BLaER1 (cell line): ENCODE measurements at regions not wholly inside any gene's neighbourhood (a gene's known extent, or its start where the extent isn't known, plus 50 kb on each side); places are given as distances from the start of the nearest gene placed in this dataset.

Experiments used
- H3K27ac ChIP-seq: shearing (Covaris generic); formaldehyde crosslinking; 2 replicates; pipeline ENCODE4 v1.8.1; 2022
- H3K27me3 ChIP-seq: shearing (Covaris generic); formaldehyde crosslinking; 2 replicates; pipeline ENCODE4 v1.8.1; 2022
- H3K36me3 ChIP-seq: shearing (Covaris generic); formaldehyde crosslinking; 2 replicates; pipeline ENCODE4 v1.8.1; 2022
- H3K4me1 ChIP-seq: shearing (Covaris generic); formaldehyde crosslinking; 2 replicates; pipeline ENCODE4 v1.8.1; 2022
- H3K4me2 ChIP-seq: shearing (Covaris generic); formaldehyde crosslinking; 2 replicates; pipeline ENCODE4 v1.8.1; 2022
- H3K4me3 ChIP-seq: shearing (Covaris generic); formaldehyde crosslinking; 2 replicates; pipeline ENCODE4 v1.8.1; 2022
- H3K9ac ChIP-seq: shearing (Covaris generic); formaldehyde crosslinking; 2 replicates; pipeline ENCODE4 v1.8.1; 2022
- H3K9me3 ChIP-seq: shearing (Covaris generic); formaldehyde crosslinking; 2 replicates; pipeline ENCODE4 v1.8.1; 2022
- H4K20me1 ChIP-seq: shearing (Covaris generic); formaldehyde crosslinking; 2 replicates; pipeline ENCODE4 v1.8.1; 2022
- Cebpa-rat ChIP-seq: shearing (Covaris generic); IDR thresholded peaks from 2 replicates; pipeline ENCODE4 v1.8.1; 2022

DNA sequence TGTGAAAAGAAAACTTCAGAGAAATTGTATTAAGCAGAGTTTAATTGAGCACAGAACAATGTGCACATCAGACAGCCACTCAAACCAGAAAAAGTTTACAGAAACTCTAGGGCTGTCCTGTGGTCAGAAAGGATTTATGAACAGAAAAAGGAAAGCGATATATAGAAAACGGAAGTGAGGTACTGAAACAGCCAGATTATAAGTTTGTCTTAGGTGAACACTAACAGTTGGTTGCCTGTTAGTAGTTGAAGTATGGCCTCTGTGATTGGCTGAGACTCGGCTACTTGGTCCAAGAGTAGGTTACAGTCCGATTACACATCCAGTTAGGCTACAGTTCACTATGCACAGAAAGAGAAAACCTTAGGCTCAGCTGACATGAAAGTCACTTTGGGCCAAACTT is 1232.5 kb upstream of the RAG2 start:
- Histone ChIP-seq H4K20me1 (no peaks in the 10 kb centered on the region), H3K9ac (no peak overlapping the region), H3K4me2 (no peak overlapping the region), H3K36me3 (no peaks in the 10 kb centered on the region), H3K9me3 (no peaks in the 10 kb centered on the region), H3K4me3 (no peak overlapping the region), H3K4me1 (no peaks in the 10 kb centered on the region), H3K27me3 (no peaks in the 10 kb centered on the region), H3K27ac (no peak overlapping the region)
- TF ChIP-seq Cebpa-rat: no peak

DNA sequence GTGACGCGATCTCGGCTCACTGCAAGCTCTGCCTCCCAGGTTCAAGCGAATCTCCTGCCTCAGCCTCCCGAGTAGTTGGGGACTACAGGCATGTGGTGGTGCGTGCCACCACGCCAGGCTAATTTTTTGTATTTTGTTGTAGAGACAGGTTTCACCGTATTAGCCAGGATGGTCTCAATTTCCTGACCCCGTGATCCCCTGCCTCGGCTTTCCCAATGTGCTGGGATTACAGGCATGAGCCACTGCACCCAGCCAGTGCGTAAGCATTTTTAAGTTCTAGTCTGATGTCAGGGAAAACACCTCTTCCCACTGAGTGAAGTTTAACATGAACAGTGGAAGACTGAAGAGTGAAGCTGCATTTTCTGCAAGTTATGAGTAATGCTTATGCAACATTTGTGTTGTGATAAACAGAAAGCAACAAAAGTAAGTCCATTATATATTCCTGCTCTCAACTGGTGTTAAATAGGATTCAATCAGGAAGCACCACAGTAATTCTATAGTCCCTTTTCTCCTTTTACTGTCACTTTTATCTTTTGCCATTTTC is 1219.8 kb upstream of the RAG2 start:
- no peak overlapping the region for H3K4me2 ChIP-seq
- TF ChIP-seq Cebpa-rat: no peak
- no peaks in the 10 kb centered on the region for H4K20me1 ChIP-seq
- no peak overlapping the region for H3K4me3 ChIP-seq
- H3K27me3 ChIP-seq: no peaks in the 10 kb centered on the region
- H3K9ac ChIP-seq: no peak overlapping the region
- no peaks in the 10 kb centered on the region for H3K4me1 ChIP-seq
- no peak overlapping the region for H3K27ac ChIP-seq
- no peaks in the 10 kb centered on the region for H3K9me3 ChIP-seq
- no peaks in the 10 kb centered on the region for H3K36me3 ChIP-seq

DNA sequence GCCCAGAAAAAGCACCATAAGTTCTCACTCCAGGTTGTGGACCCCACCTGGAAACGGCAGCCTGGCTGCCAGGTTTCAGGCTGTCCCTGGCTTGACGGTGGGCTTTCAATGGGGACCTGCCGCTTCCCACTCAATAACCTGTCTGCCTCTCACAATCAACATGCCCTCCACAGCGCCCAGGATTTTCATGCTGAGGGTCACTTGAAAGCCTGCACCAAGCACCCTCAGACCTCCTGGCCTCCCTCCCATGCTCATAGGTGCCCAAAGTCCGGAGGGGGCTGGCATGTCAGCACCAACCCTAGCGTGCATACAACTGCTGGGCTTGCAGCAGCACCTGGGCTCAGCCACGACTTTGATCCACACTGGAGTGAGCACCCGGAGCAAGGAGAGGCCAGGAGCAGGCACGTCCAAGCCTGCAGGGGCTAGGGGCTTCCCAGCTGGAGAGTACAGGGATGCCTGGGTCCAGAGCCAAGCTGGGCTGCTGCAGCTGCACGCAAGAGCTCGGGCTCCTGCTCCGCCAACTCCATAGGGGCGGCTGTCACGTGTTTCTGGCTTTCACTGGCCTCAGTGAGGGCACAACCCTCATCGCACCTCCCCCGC is 1214.3 kb upstream of the RAG2 start:
- no peak for TF ChIP-seq Cebpa-rat
- Histone ChIP-seq H4K20me1 (no peaks in the 10 kb centered on the region), H3K27me3 (no peaks in the 10 kb centered on the region), H3K9me3 (no peaks in the 10 kb centered on the region), H3K9ac (no peak overlapping the region), H3K4me2 (no peak overlapping the region), H3K4me3 (no peak overlapping the region), H3K4me1 (no peaks in the 10 kb centered on the region), H3K27ac (no peak overlapping the region), H3K36me3 (no peaks in the 10 kb centered on the region)

DNA sequence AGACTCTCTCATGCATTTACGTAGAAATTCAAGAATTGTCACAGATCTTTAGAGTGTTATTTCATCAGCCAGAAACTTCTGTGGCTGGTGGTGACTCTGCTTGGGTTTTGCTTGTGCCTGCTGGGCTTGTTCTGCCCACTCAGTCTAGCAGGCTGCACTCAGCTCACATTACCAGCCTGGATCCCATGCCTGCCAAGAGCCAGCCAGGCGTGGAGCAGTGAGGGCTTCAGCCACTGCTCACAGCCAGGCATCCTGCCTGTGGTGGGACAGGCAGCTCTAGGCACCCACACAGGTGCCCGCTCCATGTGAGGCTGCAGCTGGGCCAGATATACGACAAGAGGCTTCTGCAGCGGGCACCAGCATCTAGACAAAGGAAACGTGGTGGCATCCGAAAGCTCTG is 1213.3 kb upstream of the RAG2 start:
- Histone ChIP-seq H3K4me1 (no peaks in the 10 kb centered on the region), H3K4me3 (no peak overlapping the region), H4K20me1 (no peaks in the 10 kb centered on the region), H3K36me3 (no peaks in the 10 kb centered on the region), H3K4me2 (no peak overlapping the region), H3K27me3 (no peaks in the 10 kb centered on the region), H3K27ac (no peak overlapping the region), H3K9me3 (no peaks in the 10 kb centered on the region), H3K9ac (no peak overlapping the region)
- TF ChIP-seq Cebpa-rat: no peak

DNA sequence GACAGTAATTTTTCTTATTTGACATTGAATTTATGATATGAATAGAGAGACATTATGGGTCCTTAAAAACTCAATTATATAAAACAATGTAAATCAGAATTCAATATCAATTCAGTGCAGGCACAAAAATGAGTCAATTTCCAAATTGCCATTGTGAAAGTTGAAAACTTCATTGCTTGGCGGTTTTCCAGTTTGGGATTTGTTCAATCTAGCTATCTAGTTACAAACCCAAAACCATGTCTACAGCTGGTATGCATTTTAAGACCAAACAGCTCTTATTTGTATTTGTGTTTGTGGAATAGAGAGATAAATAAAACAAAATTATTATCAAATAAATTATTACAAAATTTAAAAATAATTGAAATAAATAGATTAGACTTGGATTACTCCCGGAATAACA is 1206.6 kb upstream of the RAG2 start:
- Histone ChIP-seq H3K4me1 (no peaks in the 10 kb centered on the region), H3K4me3 (no peak overlapping the region), H4K20me1 (no peaks in the 10 kb centered on the region), H3K4me2 (no peak overlapping the region), H3K9ac (no peak overlapping the region), H3K27ac (no peak overlapping the region), H3K9me3 (no peaks in the 10 kb centered on the region), H3K36me3 (no peaks in the 10 kb centered on the region), H3K27me3 (no peaks in the 10 kb centered on the region)
- TF ChIP-seq Cebpa-rat: no peak

DNA sequence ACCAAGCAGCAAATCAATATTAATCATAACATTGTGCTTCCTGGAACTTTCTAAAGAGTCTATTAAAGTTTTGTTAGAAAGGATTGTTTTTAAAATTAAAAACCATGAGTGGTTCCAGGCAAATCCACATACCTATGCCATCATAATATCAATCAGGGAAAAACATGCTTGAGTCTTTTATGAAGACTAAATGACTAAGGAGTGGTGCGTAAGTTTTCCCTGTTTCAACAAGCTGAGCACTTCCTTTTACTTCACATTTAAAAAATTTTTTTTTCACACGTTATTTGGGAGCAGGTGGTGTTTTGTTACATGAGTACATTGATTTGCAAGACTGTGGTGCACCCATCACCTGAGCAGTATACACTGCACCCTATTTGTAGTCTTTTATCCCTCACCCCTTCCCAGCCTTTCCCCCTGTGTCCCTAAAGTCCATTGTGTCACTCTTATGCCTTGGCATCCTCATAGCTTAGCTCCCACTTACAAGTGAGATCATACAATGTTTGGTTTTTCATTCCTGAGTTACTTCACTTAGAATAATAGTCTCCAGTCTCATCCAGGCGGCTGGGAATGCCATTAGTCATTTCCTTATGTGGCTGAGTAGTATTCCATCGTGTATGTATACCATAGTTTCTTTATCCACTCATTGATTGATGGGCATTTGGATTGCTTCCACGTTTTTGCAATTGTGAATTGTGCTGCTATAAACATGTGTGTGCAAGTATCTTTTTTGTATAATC is 1190.3 kb upstream of the RAG2 start:
- Histone ChIP-seq H3K4me1 (no peaks in the 10 kb centered on the region), H3K36me3 (no peaks in the 10 kb centered on the region), H3K4me3 (no peak overlapping the region), H3K27me3 (no peaks in the 10 kb centered on the region), H3K9ac (no peak overlapping the region), H3K4me2 (no peak overlapping the region), H3K27ac (no peak overlapping the region), H4K20me1 (no peaks in the 10 kb centered on the region), H3K9me3 (peaks cover 4% of the 10 kb centered on the region; the same call in 1 of the 2 replicates)
- TF ChIP-seq Cebpa-rat: no peak

DNA sequence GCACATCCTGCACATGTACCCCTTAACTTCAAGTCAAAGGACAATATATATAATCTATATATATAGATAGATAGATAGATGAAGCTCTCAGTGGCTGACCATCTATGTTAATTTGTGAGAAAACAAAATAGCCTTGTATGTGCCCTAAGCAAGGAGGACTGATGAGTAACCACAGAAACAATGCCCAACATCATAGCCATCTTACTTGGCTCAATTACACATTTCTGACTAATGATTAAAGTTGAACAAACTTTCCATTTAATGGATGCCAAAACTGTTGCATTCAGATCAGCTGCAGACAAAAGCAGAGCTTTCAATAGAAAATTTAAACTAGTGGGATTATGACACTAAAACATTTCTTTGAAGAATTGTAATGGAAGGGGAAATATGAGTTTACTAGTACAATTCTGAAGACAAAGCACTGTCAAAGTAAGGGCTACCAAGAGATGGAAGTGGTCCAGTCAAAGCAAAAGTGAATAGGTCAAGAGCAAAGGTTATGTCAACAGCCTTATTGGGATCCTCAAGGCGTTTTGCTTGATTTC is 1188.2 kb upstream of the RAG2 start:
- Histone ChIP-seq H3K36me3 (no peaks in the 10 kb centered on the region), H3K4me1 (no peaks in the 10 kb centered on the region), H3K27me3 (no peaks in the 10 kb centered on the region), H3K9ac (no peak overlapping the region), H3K4me3 (no peak overlapping the region), H3K9me3 (peaks cover 4% of the 10 kb centered on the region; the same call in 1 of the 2 replicates), H4K20me1 (no peaks in the 10 kb centered on the region), H3K27ac (no peak overlapping the region), H3K4me2 (no peak overlapping the region)
- TF ChIP-seq Cebpa-rat: no peak

DNA sequence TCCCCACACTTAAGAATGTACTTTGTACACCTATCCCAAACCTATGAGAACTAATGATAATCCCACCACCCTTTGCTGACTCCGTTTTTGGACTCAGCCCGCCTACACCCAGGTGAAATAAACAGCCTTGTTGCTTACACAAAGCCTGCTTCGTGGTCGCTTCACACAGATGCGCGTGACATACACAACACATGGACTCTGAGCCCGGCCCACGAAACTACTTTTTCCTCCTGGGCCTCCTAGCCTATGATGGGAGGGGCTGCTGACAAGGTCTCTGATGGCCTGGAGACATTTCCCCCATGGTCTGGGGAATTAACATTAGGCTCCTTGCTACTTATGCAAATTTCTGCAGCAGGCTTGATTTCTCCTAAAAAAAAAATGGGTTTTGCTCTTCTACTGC is 1176.4 kb upstream of the RAG2 start:
- Histone ChIP-seq H3K27me3 (no peaks in the 10 kb centered on the region), H3K36me3 (no peaks in the 10 kb centered on the region), H3K4me1 (no peaks in the 10 kb centered on the region), H3K9me3 (no peaks in the 10 kb centered on the region), H3K4me3 (no peak overlapping the region), H4K20me1 (no peaks in the 10 kb centered on the region), H3K27ac (no peak overlapping the region), H3K4me2 (no peak overlapping the region), H3K9ac (no peak overlapping the region)
- no peak for TF ChIP-seq Cebpa-rat

DNA sequence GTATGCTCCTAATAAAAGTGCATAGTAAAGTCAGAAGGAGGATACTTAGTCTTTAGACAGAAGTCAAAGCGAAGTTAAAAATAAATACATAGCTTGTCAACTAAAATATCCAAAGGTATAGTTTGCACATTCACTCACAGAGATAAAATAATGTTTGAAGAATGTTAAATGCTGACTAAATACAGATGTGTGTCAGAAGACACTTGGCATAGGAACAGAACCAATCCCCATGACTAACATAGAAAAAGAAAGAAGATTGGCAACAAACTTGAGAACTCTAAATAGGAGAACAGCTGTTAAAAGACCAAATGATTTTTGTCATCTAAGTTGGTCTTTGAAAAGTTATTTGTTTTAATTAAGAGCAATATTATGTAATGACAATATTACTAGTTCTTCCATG is 1172.1 kb upstream of the RAG2 start:
- Histone ChIP-seq H3K36me3 (no peaks in the 10 kb centered on the region), H3K9me3 (no peaks in the 10 kb centered on the region), H3K4me1 (no peaks in the 10 kb centered on the region), H3K9ac (no peak overlapping the region), H3K27me3 (no peaks in the 10 kb centered on the region), H3K4me2 (no peak overlapping the region), H3K27ac (no peak overlapping the region), H3K4me3 (no peak overlapping the region), H4K20me1 (no peaks in the 10 kb centered on the region)
- TF ChIP-seq Cebpa-rat: no peak

DNA sequence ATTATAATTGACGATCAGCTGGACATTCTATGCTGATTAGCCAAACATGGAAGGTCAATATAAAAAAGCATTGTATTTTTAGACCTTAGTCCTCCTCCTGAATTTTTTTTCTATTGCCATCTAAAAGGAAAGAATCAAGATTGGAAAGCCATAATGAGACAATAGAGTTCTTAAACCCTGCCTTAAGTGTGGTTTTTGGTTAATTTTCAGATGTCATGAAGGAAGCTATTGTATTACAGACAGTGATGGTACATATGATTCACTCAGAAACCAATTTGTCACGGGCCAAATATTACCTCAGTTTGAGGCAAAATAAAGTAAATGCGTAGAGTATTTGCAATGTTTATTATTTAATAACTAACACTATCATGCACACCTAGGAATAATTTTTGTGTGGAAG is 1164.0 kb upstream of the RAG2 start:
- H3K27me3 ChIP-seq: no peaks in the 10 kb centered on the region

More for the DNA sequence above, 1164.0 kb upstream of the RAG2 start:
- H3K4me2 ChIP-seq: no peak overlapping the region
- no peaks in the 10 kb centered on the region for H4K20me1 ChIP-seq
- H3K9ac ChIP-seq: no peak overlapping the region
- H3K4me3 ChIP-seq: no peak overlapping the region
- no peak overlapping the region for H3K27ac ChIP-seq
- H3K4me1 ChIP-seq: no peaks in the 10 kb centered on the region
- H3K36me3 ChIP-seq: no peaks in the 10 kb centered on the region
- H3K9me3 ChIP-seq: no peaks in the 10 kb centered on the region
- TF ChIP-seq Cebpa-rat: no peak
